Kidney (tissue), 13 donors: ENCODE measurements at regions not wholly inside any gene's neighbourhood (a gene's known extent, or its start where the extent isn't known, plus 50 kb on each side); places are given as distances from the start of the nearest gene placed in this dataset.

Experiments used
- DNase-seq, 5 donors: peaks; one replicate each; pipeline ENCODE4 v3.0.0-alpha.2; 2013 to 2020
- FAIRE-seq: peaks from 2 replicates; lab custom pipeline; 2012; peaks lifted over from hg19 to GRCh38; lab: Jason Lieb, UNC
- H3K27ac ChIP-seq, 2 donors: one replicate each; pipeline ENCODE4 v1.7.0; 2013; ENCODE audit warnings: low read depth in 2 of 2, low read length in 2 of 2, inconsistent platforms in 1 of 2
- H3K27me3 ChIP-seq: one replicate; pipeline ENCODE4 v1.7.1; 2013; ENCODE audit warnings: low read length, inconsistent platforms; ENCODE audit not compliant: control insufficient read depth, insufficient read depth
- H3K36me3 ChIP-seq, 3 donors: one replicate each; pipeline versions ENCODE4 v1.7.0 to v1.7.1; 2013; ENCODE audit warnings: low read length in 3 of 3, control low read depth in 1 of 3, inconsistent platforms in 1 of 3; ENCODE audit not compliant: insufficient read depth in 3 of 3, control insufficient read depth in 2 of 3
- H3K4me1 ChIP-seq, 3 donors: one replicate each; pipeline versions ENCODE4 v1.7.0 to v1.7.1; 2013; ENCODE audit warnings: low read length in 3 of 3, inconsistent platforms in 1 of 3, low read depth in 1 of 3; ENCODE audit not compliant: control insufficient read depth in 2 of 3, insufficient read depth in 2 of 3
- H3K4me3 ChIP-seq, 3 donors: one replicate each; pipeline versions ENCODE4 v1.7.0 to v1.8.1; 2013; ENCODE audit warnings: low read length in 3 of 3, control low read depth in 1 of 3, inconsistent platforms in 1 of 3
- H3K9ac ChIP-seq, 3 donors: one replicate each; pipeline versions ENCODE4 v1.7.0 to v1.7.1; 2013; ENCODE audit warnings: low read length in 3 of 3, control low read depth in 1 of 3, inconsistent platforms in 1 of 3
- H3K9me3 ChIP-seq, 3 donors: one replicate each; pipeline versions ENCODE4 v1.7.0 to v1.7.1; 2013; ENCODE audit warnings: low read length in 3 of 3, control low read depth in 1 of 3, inconsistent platforms in 1 of 3; ENCODE audit not compliant: control insufficient read depth in 2 of 3, insufficient read depth in 1 of 3
- CTCF ChIP-seq: IDR thresholded peaks from 3 replicates; pipeline ENCODE4 v1.5.1; 2012; ENCODE audit warnings: mild to moderate bottlenecking, moderate library complexity, borderline replicate concordance; ENCODE audit not compliant: insufficient read depth; ENCODE audit errors: extremely low read depth
- intact Hi-C: fragments of 100-400 bp; cut with DNase I; formaldehyde crosslinking; loops from one replicate; pipeline ENCODE4 v1.11.1; 2022
- donor health status: control.
- donor health status: control.
- donor health status: control.
- donor health status: control.
- donor health status: control.
- donor health status: DM: yes; HTN: yes; CAD: no.
- donor health status: Normal renal cell carcinoma (clear cell type).

GRCh38 chr6:4687989-4688947 is 87.9 kb upstream of the CDYL start:
- H3K4me1 ChIP-seq: no peaks in the 10 kb centered on the region

GRCh38 chr6:4687656-4687988 is 88.6 kb upstream of the CDYL start:
- intact Hi-C loops: no loop called here
- TF ChIP-seq CTCF: no peak

More at GRCh38 chr6:4687989-4688947, 87.9 kb upstream of the CDYL start:
- FAIRE-seq (no peak), DNase-seq (no peak)
- no peaks in the 10 kb centered on the region for H3K27me3 ChIP-seq
- no peak overlapping the region for H3K27ac ChIP-seq
- H3K36me3 ChIP-seq: no peaks in the 10 kb centered on the region
- H3K9ac ChIP-seq: no peak overlapping the region
- H3K4me3 ChIP-seq: no peak overlapping the region
- intact Hi-C loops: no loop called here
- H3K9me3 ChIP-seq: no peaks in the 10 kb centered on the region
- no peak for TF ChIP-seq CTCF

GRCh38 chr6:4682431-4683097 is 93.6 kb upstream of the CDYL start:
- H3K36me3 ChIP-seq: no peaks in the 10 kb centered on the region
- H3K4me1 ChIP-seq: no peaks in the 10 kb centered on the region
- FAIRE-seq (no peak), DNase-seq (no peak)
- H3K27me3 ChIP-seq: no peaks in the 10 kb centered on the region
- no peaks in the 10 kb centered on the region for H3K9me3 ChIP-seq
- no peak overlapping the region for H3K9ac ChIP-seq
- no peak overlapping the region for H3K27ac ChIP-seq
- no peak for TF ChIP-seq CTCF
- H3K4me3 ChIP-seq: no peak overlapping the region
- intact Hi-C loops: no loop called here

More at GRCh38 chr6:4687656-4687988, 88.6 kb upstream of the CDYL start:
- H3K36me3 ChIP-seq: no peaks in the 10 kb centered on the region
- H3K4me1 ChIP-seq: no peaks in the 10 kb centered on the region
- H3K27me3 ChIP-seq: no peaks in the 10 kb centered on the region
- H3K27ac ChIP-seq: no peak overlapping the region
- no peak overlapping the region for H3K4me3 ChIP-seq
- DNase-seq (no peak), FAIRE-seq (no peak)
- H3K9ac ChIP-seq: no peak overlapping the region
- H3K9me3 ChIP-seq: no peaks in the 10 kb centered on the region
